Lung (tissue), 11 donors: ENCODE measurements at regions not wholly inside any gene's neighbourhood (a gene's known extent, or its start where the extent isn't known, plus 50 kb on each side); places are given as distances from the start of the nearest gene placed in this dataset.

Experiments used
- ATAC-seq: fragments of 200-7000 bp; cut with Tn5 transposase; one replicate; pipeline ENCODE4 v1.9.1; 2020; ENCODE audit warnings: moderate number of reproducible peaks; ENCODE audit not compliant: insufficient read depth, low FRiP score
- DNase-seq, 3 donors: peaks; one replicate each; pipeline ENCODE4 v3.0.0-alpha.2; 2013 to 2017
- H3K27ac ChIP-seq, 2 donors: one replicate each; pipeline ENCODE4 v1.5.1; 2013; ENCODE audit warnings: mild to moderate bottlenecking in 2 of 2, moderate library complexity in 2 of 2, control low read depth in 1 of 2, inconsistent platforms in 1 of 2, low read depth in 1 of 2, low read length in 1 of 2
- H3K27me3 ChIP-seq, 3 donors: one replicate each; pipeline ENCODE4 v1.5.1; 2013; ENCODE audit warnings: low read length in 2 of 3; ENCODE audit not compliant: control insufficient read depth in 3 of 3, insufficient read depth in 3 of 3
- H3K36me3 ChIP-seq, 4 donors: one replicate each; pipeline ENCODE4 v1.5.1; 2013; ENCODE audit warnings: low read length in 4 of 4, mild to moderate bottlenecking in 1 of 4, moderate library complexity in 1 of 4; ENCODE audit not compliant: control insufficient read depth in 4 of 4, insufficient read depth in 4 of 4
- H3K4me1 ChIP-seq, 5 donors: one replicate each; pipeline ENCODE4 v1.5.1; 2013; ENCODE audit warnings: low read length in 5 of 5, mild to moderate bottlenecking in 2 of 5, moderate library complexity in 1 of 5; ENCODE audit not compliant: control insufficient read depth in 5 of 5, insufficient read depth in 5 of 5
- H3K4me3 ChIP-seq: one replicate; pipeline ENCODE4 v1.5.1; 2013; ENCODE audit warnings: mild to moderate bottlenecking, control low read depth, moderate library complexity
- H3K9ac ChIP-seq, 2 donors: one replicate each; pipeline ENCODE4 v1.5.1; 2013; ENCODE audit warnings: low read length in 2 of 2, control low read depth in 1 of 2; ENCODE audit not compliant: insufficient read depth in 1 of 2
- H3K9me3 ChIP-seq, 4 donors: one replicate each; pipeline ENCODE4 v1.5.1; 2013; ENCODE audit warnings: low read length in 3 of 4, mild to moderate bottlenecking in 1 of 4, moderate library complexity in 1 of 4; ENCODE audit not compliant: control insufficient read depth in 4 of 4, insufficient read depth in 3 of 4
- CTCF ChIP-seq: IDR thresholded peaks from 2 replicates; pipeline ENCODE4 v1.5.1; 2012; ENCODE audit warnings: mild to moderate bottlenecking; ENCODE audit errors: control extremely low read depth, extremely low read depth
- WGBS, 2 donors: extraction: QIAGEN DNeasy Blood & Tissue Kit; methylation state at CpG; one replicate each; pipeline ENCODE4 v1.1.7; 2013; 5-methylcytosine and 5-hydroxymethylcytosine counted together
- donor health status: control.
- donor health status: control.
- donor health status: Bipolar disorder and iron deficiency.
- donor health status: healthy.
- donor health status: DM: yes; HTN: yes; CAD: no.

GRCh38 chr1:232450615-232451014, 179.3 kb downstream of the SIPA1L2 start:
- no peaks in the 10 kb centered on the region for H3K9me3 ChIP-seq
- H3K27ac ChIP-seq: peak overlapping the region in 1 of 2 donors; percentile 7
- DNase-seq (no peak), ATAC-seq (no peak)
- H3K36me3 ChIP-seq: no peaks in the 10 kb centered on the region
- 93 to 97% methylated on average over 1 of the region's 1 CpG for WGBS, 2 donors
- H3K27me3 ChIP-seq: no peaks in the 10 kb centered on the region
- H3K4me1 ChIP-seq: peaks cover 0 to 4% (median 0%) of the 10 kb centered on the region in 5 donors
- no peak overlapping the region for H3K9ac ChIP-seq
- H3K4me3 ChIP-seq: no peak overlapping the region
- TF ChIP-seq CTCF: no peak

GRCh38 chr1:232447125-232447524, 182.8 kb downstream of the SIPA1L2 start:
- H3K4me1 ChIP-seq: peaks cover 0 to 4% (median 0%) of the 10 kb centered on the region in 5 donors
- no peak for DNase-seq
- 83 to 92% methylated on average over 2 of the region's 2 CpGs for WGBS, 2 donors
- H3K27me3 ChIP-seq: no peaks in the 10 kb centered on the region
- H3K9me3 ChIP-seq: no peaks in the 10 kb centered on the region
- H3K36me3 ChIP-seq: peaks cover 0 to 7% (median 5%) of the 10 kb centered on the region in 4 donors
- no peak overlapping the region for H3K9ac ChIP-seq
- no peak overlapping the region for H3K27ac ChIP-seq
- TF ChIP-seq CTCF: no peak
- no peak overlapping the region for H3K4me3 ChIP-seq
- ATAC-seq: no peak

GRCh38 chr1:232445361-232446106, 184.4 kb downstream of the SIPA1L2 start:
- Histone ChIP-seq H3K4me1 (peaks cover 0 to 7% (median 0%) of the 10 kb centered on the region in 5 donors), H3K4me3 (no peak overlapping the region), H3K36me3 (peaks cover 6 to 13% (median 11%) of the 10 kb centered on the region in 4 donors), H3K27me3 (no peaks in the 10 kb centered on the region), H3K9ac (no peak overlapping the region), H3K9me3 (no peaks in the 10 kb centered on the region), H3K27ac (no peak overlapping the region)
- TF ChIP-seq CTCF: no peak
- DNase-seq: no peak
- no peak for ATAC-seq
- 92 to 96% methylated on average over 24 of the region's 24 CpGs for WGBS, 2 donors

- no peak for DNase-seq
- Histone ChIP-seq H3K4me3 (no peak overlapping the region), H3K9me3 (no peaks in the 10 kb centered on the region), H3K27ac (no peak overlapping the region), H3K36me3 (peaks cover 6 to 22% (median 18%) of the 10 kb centered on the region in 4 donors), H3K27me3 (no peaks in the 10 kb centered on the region), H3K4me1 (peaks cover 0 to 10% (median 0%) of the 10 kb centered on the region in 5 donors), H3K9ac (no peak overlapping the region)
- no peak for TF ChIP-seq CTCF
- 87 to 88% methylated on average over 7 of the region's 7 CpGs for WGBS, 2 donors
- ATAC-seq: no peak
Measured at GRCh38 chr1:232443372-232443771, 186.6 kb downstream of the SIPA1L2 start.
